Sciatic nerve (tissue), 2 donors: ENCODE measurements at regions not wholly inside any gene's neighbourhood (a gene's known extent, or its start where the extent isn't known, plus 50 kb on each side); places are given as distances from the start of the nearest gene placed in this dataset.
"Not testable (repeated sequence)": the region's sequence is repeated elsewhere in the genome, so short reads cannot be mapped to it uniquely, and the experiment has no call there.

Experiments
- ATAC-seq: fragments of 200-7000 bp; cut with Tn5 transposase; one replicate; pipeline ENCODE4 v1.9.1; 2020; ENCODE audit warnings: mild to moderate bottlenecking, moderate library complexity
- DNase-seq: peaks from one replicate; pipeline ENCODE4 v3.0.0-alpha.2; 2020; ENCODE audit warnings: low spot score
- intact Hi-C: fragments of 100-400 bp; cut with DNase I; formaldehyde crosslinking; loops from one replicate; pipeline ENCODE4 v1.14.2; 2022
- donor health status: DM: no; HTN: no; CAD: no.
- donor health status: DM: no; HTN: no; CAD: no.

GRCh38 chr11:81870815-81871214 is 862.8 kb downstream of the FAM181B start:
- no peak for DNase-seq
- intact Hi-C loops: no loop called here
- no peak for ATAC-seq

- DNase-seq (no peak), ATAC-seq (no peak)
- intact Hi-C loops: no loop called here
Observed at GRCh38 chr11:81870066-81870412, 863.6 kb downstream of the FAM181B start.

- no peak for ATAC-seq
Observed at GRCh38 chr11:81869351-81870065, 864.2 kb downstream of the FAM181B start.

GRCh38 chr11:81866896-81867295 is 866.8 kb downstream of the FAM181B start:
- no peak for DNase-seq
- intact Hi-C loops: no loop called here
- no peak for ATAC-seq

More at GRCh38 chr11:81869351-81870065, 864.2 kb downstream of the FAM181B start:
- no peak for DNase-seq
- intact Hi-C loops: no loop called here

GRCh38 chr11:81857386-81857785 is 876.3 kb downstream of the FAM181B start:
- ATAC-seq (no peak), DNase-seq (no peak)
- intact Hi-C loops: no loop called here

GRCh38 chr11:81853791-81854190 is 879.9 kb downstream of the FAM181B start:
- intact Hi-C loops: no loop called here
- DNase-seq: no peak
- no peak for ATAC-seq

- DNase-seq (no peak), ATAC-seq (no peak)
- intact Hi-C loops: no loop called here
Observed at GRCh38 chr11:81852896-81853295, 880.8 kb downstream of the FAM181B start.

- ATAC-seq: no peak
- intact Hi-C loops: no loop called here
Observed at GRCh38 chr11:81840380-81840779, 893.3 kb downstream of the FAM181B start.

GRCh38 chr11:81839976-81840375 is 893.7 kb downstream of the FAM181B start:
- ATAC-seq (no peak), DNase-seq (no peak)
- intact Hi-C loops: no loop called here

More at GRCh38 chr11:81840380-81840779, 893.3 kb downstream of the FAM181B start:
- DNase-seq: no peak

- no peak for ATAC-seq
- DNase-seq: no peak
- intact Hi-C loops: no loop called here
Observed at GRCh38 chr11:81839016-81839415, 894.6 kb downstream of the FAM181B start.

GRCh38 chr11:81829976-81830375 is 903.7 kb downstream of the FAM181B start:
- no peak for ATAC-seq
- intact Hi-C loops: no loop called here

GRCh38 chr11:81825346-81825745 is 908.3 kb downstream of the FAM181B start:
- no peak for ATAC-seq
- intact Hi-C loops: no loop called here
- DNase-seq: no peak

More at GRCh38 chr11:81829976-81830375, 903.7 kb downstream of the FAM181B start:
- no peak for DNase-seq

GRCh38 chr11:81819462-81819861 is 914.2 kb downstream of the FAM181B start:
- DNase-seq (no peak), ATAC-seq (no peak)
- intact Hi-C loops: no loop called here

GRCh38 chr11:81804858-81805257 is 928.8 kb downstream of the FAM181B start:
- intact Hi-C loops: no loop called here
- ATAC-seq: no peak
- DNase-seq: no peak

- DNase-seq: no peak
- intact Hi-C loops: no loop called here
Observed at GRCh38 chr11:81802591-81802990, 931.1 kb downstream of the FAM181B start.

GRCh38 chr11:81792416-81792815 is 941.2 kb downstream of the FAM181B start:
- DNase-seq (no peak), ATAC-seq (no peak)
- intact Hi-C loops: no loop called here

More at GRCh38 chr11:81802591-81802990, 931.1 kb downstream of the FAM181B start:
- no peak for ATAC-seq

GRCh38 chr11:81787584-81788049 is 946.0 kb downstream of the FAM181B start:
- DNase-seq: no peak
- no peak for ATAC-seq
- intact Hi-C loops: no loop called here

- no peak for DNase-seq
- ATAC-seq: no peak
- intact Hi-C loops: no loop called here
Observed at GRCh38 chr11:81772166-81772565, 961.5 kb downstream of the FAM181B start.

- ATAC-seq, intact Hi-C loops, DNase-seq: not testable (repeated sequence)
Observed at GRCh38 chr11:81769906-81770305, 963.8 kb downstream of the FAM181B start.

GRCh38 chr11:81756864-81757595 is 976.6 kb downstream of the FAM181B start:
- ATAC-seq (no peak), DNase-seq (no peak)
- intact Hi-C loops: no loop called here
